Stimulated activated CD4-positive, alpha-beta T cell treated with anti-CD3 and anti-CD28 coated beads, Interleukin-15, amount 100 ng/mL, for 24 hours (primary cell): ENCODE measurements at regions not wholly inside any gene's neighbourhood (a gene's known extent, or its start where the extent isn't known, plus 50 kb on each side); places are given as distances from the start of the nearest gene placed in this dataset.
"Not testable (repeated sequence)": the region's sequence is repeated elsewhere in the genome, so short reads cannot be mapped to it uniquely, and the experiment has no call there.

Experiments used
- DNase-seq: peaks from one replicate; pipeline ENCODE4 v3.0.0-alpha.2; 2020

DNA sequence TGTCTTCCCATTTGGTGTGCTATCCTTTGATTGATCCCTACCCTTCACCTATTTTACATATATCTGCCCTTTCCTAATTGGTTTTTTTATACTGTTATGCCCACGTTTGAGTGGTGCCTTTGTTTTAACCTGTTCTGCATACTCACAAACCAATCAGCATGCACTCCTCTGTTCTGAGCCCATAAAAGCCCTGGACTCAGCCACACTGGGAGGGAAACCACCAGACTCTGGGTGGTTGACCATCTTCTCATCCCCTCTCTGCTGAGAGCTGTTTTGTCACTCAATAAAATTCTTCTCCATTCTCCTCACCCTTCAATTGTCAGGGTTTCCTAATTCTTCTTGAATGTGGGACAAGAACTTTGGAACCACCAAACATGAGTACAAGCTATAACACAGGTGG lies 989.8 kb downstream of the ADGRL2 start:
- no peak for DNase-seq

DNA sequence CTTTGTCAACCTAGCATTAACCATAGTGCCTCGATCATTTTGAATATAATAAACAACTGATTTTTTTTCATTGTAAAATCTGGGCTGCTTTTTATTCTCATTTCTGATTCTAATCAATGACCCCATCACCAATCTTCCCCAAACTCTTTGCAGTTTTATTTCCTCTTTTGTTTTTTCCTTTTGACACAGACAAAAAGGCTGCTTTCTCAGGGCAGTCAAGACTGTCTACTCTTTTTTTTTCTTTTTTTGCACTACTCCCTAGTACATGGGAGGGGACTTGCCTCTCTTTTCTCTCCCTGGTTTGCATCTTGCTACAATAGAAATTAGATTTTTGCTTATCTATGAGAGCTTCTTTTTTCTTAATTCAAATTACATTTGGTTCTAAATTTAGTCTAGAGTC lies 987.9 kb downstream of the ADGRL2 start:
- DNase-seq: no peak

DNA sequence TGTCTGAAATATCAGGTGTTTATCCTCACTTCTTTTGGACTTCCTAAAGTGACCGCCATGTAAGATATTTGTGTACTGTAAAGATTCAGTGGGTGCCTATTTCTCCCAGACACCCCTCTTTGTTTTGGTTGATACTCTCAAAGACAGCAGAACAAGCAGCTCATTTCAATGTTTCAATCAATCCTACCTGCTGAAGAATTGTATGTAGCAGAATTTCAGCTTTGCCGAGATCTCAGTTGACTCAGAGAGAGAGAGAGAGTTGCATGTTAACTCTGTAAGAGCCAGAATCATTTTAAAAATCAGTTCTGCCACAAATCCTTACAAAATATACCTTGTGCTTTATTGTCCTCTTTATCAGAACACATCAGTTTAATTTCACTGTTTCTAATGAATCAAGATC lies 987.3 kb downstream of the ADGRL2 start:
- DNase-seq: no peak

DNA sequence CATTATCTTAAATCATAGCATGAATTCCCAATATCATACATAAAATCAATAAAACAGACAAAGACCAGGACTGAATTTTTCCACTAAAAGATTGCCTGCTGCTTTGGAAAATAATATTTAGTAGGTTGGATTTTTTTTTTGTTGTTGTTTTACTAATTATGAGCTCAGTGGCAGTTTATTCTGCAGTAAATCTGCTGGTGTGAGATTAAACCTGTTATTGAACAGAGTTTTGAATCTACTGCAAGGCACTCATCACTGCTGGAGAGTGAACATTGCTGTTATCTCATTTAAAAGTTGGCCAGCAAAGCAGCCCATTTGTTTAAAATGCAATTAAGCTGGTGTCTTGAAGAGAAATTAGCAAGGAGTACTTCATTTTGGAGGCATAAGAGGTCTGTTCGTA lies 986.1 kb downstream of the ADGRL2 start:
- DNase-seq: no peak

DNA sequence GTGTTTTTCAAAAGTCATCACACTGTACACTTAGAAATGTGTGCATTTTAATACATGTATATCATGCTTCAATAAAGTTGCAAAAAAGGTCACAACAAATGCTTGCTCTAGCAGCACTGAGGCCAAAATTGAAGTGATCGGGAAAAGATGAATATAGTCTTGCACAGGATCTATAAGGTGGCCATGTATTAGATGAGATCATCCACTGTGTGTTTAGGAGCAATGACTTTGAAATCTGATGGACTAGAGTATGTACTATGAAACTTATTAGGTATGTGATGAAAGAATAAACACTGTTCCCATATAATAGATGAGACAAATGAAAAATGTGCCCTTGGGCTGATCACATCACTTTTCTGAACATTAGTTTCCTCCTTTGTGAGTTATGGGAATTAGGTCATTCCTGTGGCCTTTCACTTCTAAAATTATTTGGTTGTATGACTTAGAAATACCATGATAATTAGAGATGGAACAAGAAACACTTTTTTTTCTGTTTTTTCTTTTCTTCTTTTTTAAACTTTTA lies 984.6 kb downstream of the ADGRL2 start:
- no peak for DNase-seq

DNA sequence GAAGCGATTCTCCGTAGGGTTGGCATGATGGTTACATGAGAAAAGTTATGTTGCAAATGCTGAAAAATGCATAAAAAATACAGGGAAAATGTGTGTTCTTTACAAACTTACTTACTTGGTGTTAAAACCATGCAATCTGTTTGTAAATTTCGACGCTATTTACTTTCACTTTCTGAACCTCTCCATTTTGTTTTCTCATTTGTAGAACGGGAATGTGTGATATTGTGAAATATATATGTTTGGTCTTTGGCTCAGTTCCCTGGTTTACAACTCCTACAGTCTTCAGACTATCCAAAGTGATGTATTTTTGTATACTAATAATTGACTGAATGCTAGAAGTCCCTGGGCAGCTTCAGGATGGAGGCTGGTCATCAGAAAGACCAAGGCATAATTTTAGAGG lies 982.3 kb downstream of the ADGRL2 start:
- DNase-seq: no peak

DNA sequence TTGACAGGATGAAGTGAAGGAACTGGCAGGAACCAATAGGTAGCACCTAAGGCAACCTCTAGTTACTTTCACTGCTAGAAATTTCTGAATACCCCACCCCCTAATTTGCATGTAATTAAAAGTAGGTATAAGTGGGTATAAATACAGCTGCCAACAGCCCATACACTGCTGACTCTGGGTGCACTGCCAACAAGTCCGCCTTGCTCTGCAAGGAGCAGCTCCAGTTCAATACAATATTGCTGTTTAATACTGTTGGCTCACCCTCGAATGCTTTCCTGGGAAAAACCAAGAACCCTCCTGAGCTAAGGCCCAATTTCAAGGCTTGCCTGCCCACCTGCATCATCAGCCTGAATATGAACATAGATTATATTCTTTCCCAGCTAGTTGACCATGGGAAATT lies 981.9 kb downstream of the ADGRL2 start:
- DNase-seq: no peak

DNA sequence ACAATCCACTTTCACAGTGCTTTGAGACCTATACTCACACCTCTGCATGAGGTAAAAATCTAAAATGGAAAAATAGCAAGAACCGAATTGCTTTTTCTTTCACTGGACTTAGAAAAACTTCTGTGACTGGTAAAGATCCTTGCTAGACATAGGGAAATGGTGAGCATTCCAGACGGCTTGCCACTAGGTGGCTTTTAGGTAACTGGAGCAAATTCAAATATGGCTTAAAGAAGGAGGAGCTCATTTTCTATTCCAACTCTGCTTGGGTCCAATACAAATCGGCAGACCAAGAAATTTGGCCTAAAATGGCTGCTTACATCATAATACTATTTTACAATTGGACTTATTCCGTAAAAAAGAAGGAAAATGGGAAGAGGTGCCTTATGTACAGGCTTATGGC lies 977.9 kb downstream of the ADGRL2 start:
- DNase-seq: no peak

DNA sequence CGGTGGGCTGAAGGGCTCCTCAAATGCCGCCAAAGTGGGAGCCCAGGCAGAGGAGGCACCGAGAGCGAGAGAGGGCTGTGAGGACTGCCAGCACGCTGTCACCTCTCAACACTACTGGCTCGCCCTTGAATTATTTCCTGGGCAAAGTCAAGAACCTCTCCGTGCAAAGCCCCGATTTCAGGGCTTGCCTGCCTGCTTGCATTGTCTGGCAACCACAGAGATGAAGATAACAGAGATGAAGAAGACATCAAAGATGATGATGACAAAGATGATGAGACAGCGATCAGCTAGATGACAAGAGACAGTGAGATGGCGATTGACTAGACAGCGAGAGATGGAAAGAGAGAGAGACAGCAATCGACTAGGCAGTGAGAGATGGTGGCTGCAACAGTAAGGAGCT lies 976.5 kb downstream of the ADGRL2 start:
- DNase-seq: no peak

DNA sequence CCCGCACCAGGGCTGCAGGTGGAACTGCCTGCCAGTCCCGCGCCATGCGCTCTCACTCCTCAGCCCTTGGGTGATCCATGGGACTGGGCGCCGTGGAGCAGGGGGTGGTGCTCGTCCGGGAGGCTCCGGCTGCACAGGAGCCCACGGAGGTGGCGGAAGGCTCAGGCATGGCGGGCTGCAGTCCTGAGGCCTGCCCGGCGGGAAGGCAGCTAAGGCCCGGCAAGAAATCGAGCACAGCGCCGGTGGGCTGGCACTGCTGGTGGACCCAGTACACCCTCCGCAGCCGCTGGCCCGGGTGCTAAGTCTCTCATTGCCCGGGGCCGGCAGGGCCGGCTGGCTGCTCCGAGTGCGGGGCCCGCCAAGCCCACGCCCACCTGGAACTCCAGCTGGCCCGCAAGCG lies 976.0 kb downstream of the ADGRL2 start:
- DNase-seq: not testable (repeated sequence)

DNA sequence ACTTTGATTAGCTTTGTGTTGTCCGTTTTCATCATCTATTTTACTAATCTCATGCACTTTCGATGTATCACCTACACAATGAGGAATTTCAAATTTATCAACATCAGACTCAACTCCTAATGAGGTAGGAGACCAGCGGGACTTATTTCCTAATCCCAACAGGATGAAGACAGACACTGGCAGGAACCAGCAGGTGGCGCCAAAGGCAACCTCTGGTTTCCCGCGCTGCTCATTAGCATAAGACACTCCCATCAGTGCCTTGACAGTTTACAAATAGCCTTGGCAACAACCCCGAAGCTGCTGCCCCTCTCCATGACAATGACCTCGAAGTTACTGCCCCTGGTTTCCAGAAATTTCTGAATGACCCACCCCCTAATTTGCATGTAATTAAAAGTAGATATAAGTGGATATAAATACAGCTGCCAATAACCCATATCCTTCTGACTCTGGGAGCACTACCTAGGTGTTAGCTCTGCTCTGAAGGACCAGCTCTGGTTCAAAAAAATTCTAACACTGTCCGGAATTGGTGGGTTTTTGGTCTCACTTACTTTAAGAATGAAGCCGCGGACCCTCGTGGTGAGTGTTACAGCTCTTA lies 974.8 kb downstream of the ADGRL2 start:
- DNase-seq: peak; percentile 53

DNA sequence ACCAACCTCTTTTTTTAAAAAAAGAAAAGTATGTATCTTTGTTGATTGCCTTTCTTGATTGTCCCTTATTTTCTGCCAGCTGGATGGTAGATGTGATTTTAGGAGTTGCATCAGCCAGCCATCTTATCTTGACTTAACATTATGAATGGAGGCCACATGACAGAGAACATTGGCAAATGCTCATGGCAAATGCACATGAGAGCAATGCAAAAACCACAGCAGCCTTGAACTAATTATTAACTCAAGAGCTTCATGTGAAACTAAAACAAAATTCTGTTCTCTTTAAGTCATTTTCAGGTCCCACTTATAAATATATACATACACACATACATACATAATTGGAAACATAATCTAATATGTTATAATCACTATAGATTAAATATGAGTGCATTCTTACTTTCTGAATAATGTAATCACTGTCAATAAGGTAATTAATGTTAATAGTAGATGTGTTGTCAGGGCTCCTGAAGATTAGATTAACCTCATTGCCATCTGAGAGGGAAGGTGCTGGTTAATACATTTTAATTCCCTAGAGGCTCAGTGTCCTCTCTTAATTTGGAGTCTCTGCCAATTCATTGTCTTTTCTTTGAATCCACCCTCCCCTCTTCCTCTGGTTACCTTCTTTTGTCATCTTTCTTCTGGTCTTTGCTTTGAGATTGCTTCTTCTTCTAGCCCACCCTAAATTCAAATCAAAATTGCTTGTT lies 962.2 kb downstream of the ADGRL2 start:
- no peak for DNase-seq

DNA sequence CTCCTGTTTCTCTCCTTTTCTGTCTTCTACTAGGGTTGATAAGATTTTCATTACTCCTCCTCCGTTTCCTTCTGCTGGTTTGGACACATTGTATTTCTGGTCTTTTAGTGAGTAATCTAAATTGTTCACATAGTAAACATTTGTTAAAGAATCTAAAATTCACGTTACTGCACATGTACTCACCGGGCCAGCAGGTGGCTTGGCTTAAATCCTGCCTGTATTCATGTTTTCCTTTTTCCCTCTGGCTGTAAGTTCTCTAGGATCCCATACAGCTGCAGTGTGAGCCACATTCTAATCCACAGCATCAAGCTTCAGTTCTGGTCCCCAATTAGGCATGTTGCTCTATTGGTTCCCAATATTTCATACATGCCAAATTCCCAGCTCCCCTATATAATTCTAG lies 958.3 kb downstream of the ADGRL2 start:
- no peak for DNase-seq

DNA sequence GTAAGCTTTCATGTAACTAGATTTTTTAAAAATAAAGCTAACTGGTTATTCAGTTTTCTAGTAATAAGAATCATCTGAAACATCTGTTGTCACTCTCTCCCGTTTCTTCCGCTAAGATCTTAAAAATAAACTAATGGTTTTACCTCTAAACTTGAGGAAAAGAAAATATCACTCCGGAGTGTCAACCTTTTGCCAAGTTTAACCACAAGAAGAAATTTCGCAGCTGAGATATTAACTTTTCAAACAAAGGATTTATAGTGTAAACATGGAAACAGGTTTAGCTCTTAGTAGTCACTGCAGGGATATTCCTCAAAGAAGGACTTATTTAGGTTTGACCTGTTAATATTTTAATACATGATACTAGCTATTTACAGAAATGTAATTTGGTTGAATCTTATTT lies 954.9 kb downstream of the ADGRL2 start:
- DNase-seq: no peak

DNA sequence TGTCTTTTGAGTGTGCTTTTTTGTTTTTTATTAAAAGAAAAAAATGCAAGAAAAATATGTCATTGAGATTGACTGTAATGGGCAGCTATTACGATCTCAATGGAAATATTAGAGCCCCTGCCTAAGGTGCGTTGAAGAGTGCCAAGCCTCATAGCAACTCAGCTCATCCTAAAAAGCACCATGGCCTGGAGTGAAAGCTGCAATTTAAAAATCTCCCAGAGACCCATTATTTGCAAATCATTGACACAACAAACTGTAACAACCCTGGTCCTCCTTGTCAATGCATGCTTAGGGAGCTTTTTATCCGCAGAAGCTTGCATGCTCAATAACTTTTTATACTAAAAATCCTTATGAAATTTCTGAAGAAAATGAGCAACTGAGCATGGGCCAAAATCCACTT lies 954.5 kb downstream of the ADGRL2 start:
- DNase-seq: no peak

DNA sequence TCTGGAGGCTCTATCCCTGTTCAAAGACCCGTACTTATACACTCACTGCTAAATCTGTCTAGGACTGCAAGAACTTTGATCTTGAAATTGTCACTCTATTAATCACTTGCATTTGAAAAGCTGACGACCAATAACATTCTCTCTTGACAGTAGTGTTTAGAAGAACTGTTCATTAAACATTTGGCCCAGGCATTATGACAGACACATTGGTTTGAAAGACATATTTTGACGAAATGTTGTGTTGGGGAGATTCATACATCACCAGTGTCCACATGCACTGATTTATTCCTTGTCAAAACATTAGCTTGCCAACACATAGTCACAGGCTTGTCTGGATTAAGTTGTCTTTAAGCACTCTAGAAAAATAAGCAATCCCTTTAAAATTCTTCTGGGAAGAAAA lies 951.3 kb downstream of the ADGRL2 start:
- no peak for DNase-seq

DNA sequence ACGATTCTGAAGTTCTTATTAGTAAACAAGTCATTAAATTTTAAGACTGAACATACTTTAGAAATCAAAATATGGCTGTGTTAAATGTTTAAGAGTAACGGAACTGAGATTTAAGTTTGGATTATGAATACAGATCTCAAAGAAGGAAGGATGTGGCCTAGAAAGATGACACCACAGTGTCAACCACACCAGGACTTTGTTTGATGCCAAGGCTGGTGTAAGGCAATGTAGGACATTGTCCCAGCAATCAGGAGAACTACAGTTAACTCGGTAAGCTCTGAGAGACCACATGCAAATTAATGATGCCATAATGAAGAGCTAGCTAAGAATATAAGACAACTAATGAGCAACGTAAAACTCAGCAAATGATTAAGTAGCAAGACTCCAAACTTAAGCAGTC lies 932.9 kb downstream of the ADGRL2 start:
- DNase-seq: no peak

DNA sequence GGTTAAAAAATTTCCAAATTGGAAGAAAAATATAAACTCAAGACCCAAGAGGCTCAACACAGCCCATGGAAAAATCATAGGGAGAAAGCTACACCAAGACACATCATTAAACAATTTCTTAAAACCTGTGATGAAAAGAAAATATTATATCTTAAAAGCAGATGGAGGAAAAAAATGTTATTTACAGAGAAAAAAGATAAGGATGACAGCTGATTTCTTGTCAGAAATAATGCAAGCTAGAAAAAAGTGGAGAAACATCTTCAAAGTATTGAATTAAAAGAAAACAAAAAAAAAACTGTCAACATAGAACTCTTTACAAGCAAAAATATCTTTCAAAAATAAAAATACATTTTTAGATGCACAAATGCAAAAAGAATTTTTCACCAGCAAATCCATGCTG lies 930.5 kb downstream of the ADGRL2 start:
- DNase-seq: no peak

DNA sequence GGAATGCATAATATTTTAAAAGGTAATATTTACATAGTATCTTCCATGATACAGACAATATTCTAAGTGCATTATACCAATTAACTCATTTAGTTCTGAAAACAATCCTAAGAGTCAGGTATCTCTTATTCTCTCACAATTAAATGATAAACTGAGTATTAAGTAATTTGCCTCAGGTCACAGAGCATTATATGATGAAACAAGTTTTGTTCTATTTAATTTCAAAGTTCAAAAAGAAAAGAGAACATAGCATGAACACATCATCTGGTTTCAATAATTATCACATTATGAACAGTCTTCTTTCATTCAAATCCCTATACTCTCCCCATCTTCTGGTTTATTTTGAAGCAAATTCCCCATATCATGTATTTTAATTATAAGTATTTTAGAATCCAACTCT lies 927.5 kb downstream of the ADGRL2 start:
- DNase-seq: no peak

DNA sequence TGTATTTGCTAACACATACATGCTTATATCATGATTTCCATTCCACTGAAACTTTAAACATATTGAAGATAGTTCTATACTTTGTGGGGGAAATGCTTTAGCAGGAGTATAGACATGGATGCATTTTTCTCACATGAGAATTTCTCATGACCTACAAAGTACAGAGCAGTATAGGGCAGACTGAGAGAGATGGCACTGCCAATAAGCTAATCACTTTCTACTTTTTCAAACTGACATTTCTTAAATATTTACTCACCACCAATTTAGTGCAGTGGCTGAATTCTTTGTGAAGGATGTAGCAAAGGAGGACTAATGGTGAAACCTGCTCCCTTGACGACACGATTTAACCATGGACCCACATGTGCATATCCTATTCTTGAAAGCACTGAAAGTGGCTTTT lies 923.5 kb downstream of the ADGRL2 start:
- no peak for DNase-seq

DNA sequence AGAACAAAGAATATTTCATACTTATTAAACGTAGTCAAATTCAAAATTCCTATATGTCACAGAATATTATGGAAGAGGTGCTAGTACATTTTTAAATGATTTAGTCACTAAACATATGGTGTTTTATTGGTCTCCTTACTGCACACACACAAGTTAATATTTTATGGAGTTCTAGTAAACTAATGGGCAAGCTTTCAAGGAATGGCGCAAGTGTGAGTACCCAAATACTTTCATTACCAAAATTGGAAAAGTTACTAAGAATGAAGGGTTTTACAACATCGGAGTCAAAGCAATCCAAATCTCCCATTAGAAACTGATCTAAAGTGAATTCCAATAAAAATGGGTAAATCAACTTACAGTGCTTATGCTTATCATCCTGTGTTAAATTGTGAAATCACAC lies 921.9 kb downstream of the ADGRL2 start:
- DNase-seq: no peak

DNA sequence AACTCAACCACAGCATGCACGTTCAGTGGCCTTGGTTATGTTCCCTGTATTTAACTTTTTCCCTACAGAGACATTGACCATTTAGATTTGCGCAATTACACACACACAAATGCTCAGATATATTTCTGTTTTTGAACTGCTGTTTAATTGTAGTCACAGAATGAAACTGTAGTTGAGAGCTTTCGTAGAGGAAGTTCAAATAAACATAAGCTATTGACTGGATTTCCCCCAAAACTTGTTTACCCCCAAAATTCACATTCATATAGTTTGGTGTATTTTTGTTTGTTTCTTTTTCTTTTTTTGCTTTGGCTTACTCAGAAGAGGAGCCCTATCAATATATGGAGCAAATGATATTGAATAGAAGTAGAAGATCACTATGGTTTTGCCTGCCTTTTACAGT lies 921.0 kb downstream of the ADGRL2 start:
- DNase-seq: no peak

DNA sequence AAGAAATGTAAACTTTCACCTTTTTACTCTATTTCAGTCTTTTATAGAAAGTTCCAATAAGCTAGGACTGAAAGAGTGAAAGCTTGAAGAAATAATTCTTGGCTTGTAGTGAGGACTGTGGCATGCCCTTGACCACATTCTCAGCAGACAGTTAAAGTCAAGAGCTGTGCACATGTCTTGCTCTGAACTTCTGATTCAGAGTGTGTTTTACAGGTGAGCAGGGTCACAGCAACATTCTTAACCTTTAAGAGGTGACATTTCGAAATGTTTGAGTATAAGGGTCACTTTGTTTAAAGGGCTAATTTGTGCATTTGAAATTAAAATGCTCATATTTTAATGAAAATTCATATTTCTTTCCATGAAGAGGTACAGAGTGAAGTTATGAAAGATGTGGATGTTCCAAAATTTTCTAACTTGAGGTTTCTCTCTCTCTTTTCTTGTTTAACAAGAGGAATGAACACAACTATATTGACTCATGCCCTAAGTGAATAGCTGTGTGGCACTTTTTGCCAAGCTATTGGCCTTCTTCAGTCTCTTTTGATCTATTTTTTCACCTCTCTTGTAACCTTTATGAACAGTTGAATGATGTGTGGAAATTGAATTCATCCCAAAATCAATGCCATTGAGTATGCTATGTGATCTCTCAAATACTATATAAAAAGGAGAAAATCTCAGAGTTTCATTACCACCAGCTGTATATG lies 918.1 kb downstream of the ADGRL2 start:
- no peak for DNase-seq

DNA sequence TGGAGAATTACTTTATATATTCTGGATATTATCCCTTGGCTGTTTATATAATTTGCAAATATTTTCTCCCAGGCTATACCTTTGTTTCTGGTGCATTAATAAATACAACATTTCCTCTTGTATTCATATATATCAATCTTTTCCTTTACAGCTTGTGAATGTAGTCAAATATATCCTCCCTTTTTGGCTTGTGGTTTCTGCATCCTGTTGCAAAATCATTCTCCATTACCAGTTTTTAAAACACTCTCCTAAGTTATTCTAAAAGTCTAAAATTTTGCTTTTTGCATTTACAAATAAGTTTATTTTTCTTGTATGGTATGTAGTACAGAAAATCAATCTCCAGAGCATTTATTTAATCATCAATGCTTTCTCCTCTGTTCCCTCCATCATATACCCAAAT lies 909.4 kb downstream of the ADGRL2 start:
- DNase-seq: no peak
